ENCODE measurements at regions not wholly inside any gene's neighbourhood (a gene's known extent, or its start where the extent isn't known, plus 50 kb on each side); places are given as distances from the start of the nearest gene placed in this dataset.

GRCh38 chr13:58865286-58865685, 1233.7 kb downstream of the PCDH17 start:
- TF ChIP-seq CTCF (IDR thresholded peaks at IDR 0.05): no peak
- TF ChIP-seq EZH2 (IDR thresholded peaks at IDR 0.05; ENCODE audit: borderline replicate concordance, insufficient read depth, low read depth, low read length, poor library complexity, severe bottlenecking): no peak
